ENCODE measurements at regions not wholly inside any gene's neighbourhood (a gene's known extent, or its start where the extent isn't known, plus 50 kb on each side); places are given as distances from the start of the nearest gene placed in this dataset.

GRCh38 chr3:189401196-189401595 lies 229.4 kb downstream of the TPRG1 start:
- 93 to 98% (median 94%) methylated on average over 2 of the region's 2 CpGs for WGBS, 5 donors
- intact Hi-C loops (cut with DNase I; ENCODE audit: low total_unique reads), result no loop called here
- no peak overlapping the region for H3K27ac ChIP-seq
- no peaks in the 10 kb centered on the region for H3K36me3 ChIP-seq
- TF ChIP-seq, protein P1, sequence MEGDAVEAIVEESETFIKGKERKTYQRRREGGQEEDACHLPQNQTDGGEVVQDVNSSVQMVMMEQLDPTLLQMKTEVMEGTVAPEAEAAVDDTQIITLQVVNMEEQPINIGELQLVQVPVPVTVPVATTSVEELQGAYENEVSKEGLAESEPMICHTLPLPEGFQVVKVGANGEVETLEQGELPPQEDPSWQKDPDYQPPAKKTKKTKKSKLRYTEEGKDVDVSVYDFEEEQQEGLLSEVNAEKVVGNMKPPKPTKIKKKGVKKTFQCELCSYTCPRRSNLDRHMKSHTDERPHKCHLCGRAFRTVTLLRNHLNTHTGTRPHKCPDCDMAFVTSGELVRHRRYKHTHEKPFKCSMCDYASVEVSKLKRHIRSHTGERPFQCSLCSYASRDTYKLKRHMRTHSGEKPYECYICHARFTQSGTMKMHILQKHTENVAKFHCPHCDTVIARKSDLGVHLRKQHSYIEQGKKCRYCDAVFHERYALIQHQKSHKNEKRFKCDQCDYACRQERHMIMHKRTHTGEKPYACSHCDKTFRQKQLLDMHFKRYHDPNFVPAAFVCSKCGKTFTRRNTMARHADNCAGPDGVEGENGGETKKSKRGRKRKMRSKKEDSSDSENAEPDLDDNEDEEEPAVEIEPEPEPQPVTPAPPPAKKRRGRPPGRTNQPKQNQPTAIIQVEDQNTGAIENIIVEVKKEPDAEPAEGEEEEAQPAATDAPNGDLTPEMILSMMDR (IDR thresholded peaks at IDR 0.05), result no peak
- TF ChIP-seq POLR2A (IDR thresholded peaks at IDR 0.05) (no peak), EP300 (IDR thresholded peaks at IDR 0.05) (no peak), POLR2AphosphoS5 (IDR thresholded peaks at IDR 0.05) (no peak)
- no peak for DNase-seq
- H3K9me3 ChIP-seq, result no peaks in the 10 kb centered on the region
- H3K4me3 ChIP-seq, result no peak overlapping the region
- H3K27me3 ChIP-seq, result no peaks in the 10 kb centered on the region
- H3K4me1 ChIP-seq, result no peaks in the 10 kb centered on the region

DNA sequence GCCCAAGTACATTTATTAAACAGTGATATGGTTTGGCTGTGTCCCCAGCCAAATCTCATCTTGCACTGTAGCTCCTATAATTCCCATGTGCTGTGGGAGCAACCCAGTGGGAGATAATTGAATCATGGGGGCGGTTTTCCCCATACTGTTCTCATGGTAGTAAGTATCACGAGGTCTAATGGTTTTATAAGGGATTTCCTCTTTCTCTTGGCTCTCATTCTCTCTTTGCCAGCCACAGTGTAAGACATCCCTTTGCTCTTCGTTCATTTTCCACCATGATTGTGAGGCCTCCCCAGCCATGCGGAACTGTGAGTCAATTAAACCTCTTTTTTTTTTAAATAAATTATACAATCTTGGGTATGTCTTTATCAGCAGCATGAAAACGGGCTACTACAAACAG lies 228.0 kb upstream of the TP63 start:
- no peaks in the 10 kb centered on the region for H3K27me3 ChIP-seq
- 75 to 81% (median 76%) methylated on average over 5 of the region's 5 CpGs for WGBS, 5 donors

DNA sequence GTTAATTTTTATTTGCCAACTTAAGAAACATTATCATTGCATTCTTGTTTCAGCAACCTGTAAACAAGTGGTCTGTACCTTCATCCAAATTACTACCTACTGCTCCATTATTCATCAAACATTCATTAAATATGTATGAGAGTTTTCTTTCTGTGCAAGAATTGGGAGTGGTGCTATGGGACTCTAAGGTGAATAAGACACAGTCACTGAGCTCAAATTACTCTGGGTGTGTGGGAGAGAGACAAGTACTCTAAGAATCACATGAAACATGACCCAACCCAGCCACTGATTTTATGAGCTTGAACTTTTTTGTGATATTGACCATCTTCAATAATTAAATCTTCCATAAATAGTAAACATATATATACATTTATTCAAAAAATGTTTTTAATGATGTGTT lies 227.2 kb upstream of the TP63 start:
- no peaks in the 10 kb centered on the region for H3K36me3 ChIP-seq
- H3K27ac ChIP-seq, result no peak overlapping the region
- H3K27me3 ChIP-seq, result no peaks in the 10 kb centered on the region
- intact Hi-C loops (cut with DNase I; ENCODE audit: low total_unique reads), result no loop called here
- no peaks in the 10 kb centered on the region for H3K4me1 ChIP-seq
- TF ChIP-seq EP300 (IDR thresholded peaks at IDR 0.05) (no peak), POLR2A (IDR thresholded peaks at IDR 0.05) (no peak), POLR2AphosphoS5 (IDR thresholded peaks at IDR 0.05) (no peak)
- TF ChIP-seq, protein P1 (IDR thresholded peaks at IDR 0.05), result no peak
- H3K9me3 ChIP-seq, result no peaks in the 10 kb centered on the region
- DNase-seq, result no peak
- H3K4me3 ChIP-seq, result no peak overlapping the region

More for the DNA sequence above, 228.0 kb upstream of the TP63 start:
- Histone ChIP-seq H3K36me3 (no peaks in the 10 kb centered on the region), H3K4me1 (no peaks in the 10 kb centered on the region), H3K27ac (no peak overlapping the region), H3K9me3 (no peaks in the 10 kb centered on the region), H3K4me3 (no peak overlapping the region)
- intact Hi-C loops (cut with DNase I; ENCODE audit: low total_unique reads), result no loop called here
- TF ChIP-seq POLR2A (IDR thresholded peaks at IDR 0.05), result no peak
- TF ChIP-seq, protein P1 (IDR thresholded peaks at IDR 0.05), result no peak
- no peak for TF ChIP-seq EP300 (IDR thresholded peaks at IDR 0.05)
- no peak for TF ChIP-seq POLR2AphosphoS5 (IDR thresholded peaks at IDR 0.05)
- DNase-seq, result no peak

DNA sequence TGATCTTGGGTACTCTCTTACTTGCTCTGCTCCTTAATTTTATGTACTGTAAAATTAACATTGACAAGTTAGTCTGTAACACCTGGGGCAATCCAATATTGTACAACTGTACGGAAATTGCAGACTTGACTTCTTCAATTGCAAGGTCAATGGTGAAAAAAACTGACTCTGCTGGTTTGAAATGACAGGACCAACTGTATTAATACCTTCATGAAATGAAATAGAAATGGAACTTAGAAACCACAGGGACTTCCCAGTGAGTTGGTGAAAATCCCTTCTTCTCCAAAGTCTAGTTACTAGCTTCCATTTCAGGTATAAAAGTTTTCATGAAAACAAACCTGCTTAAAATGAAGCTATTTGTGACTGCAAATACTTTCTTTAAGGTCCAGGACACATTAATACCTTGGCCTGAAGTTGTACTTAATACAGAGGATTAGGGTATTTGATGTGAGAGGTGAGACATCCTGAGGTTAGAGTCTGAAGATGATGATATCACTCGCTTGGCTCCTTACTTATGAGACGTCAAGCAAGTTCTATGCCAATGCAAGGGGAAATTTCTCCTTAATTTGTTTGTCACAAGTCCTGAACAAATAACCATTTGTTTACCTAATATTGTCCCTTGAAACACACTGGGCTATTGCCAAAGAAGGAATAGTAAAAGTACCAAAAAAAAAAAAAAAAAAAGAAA lies 226.2 kb upstream of the TP63 start:
- TF ChIP-seq, protein P1 (IDR thresholded peaks at IDR 0.05), result no peak
- no peak for TF ChIP-seq POLR2AphosphoS5 (IDR thresholded peaks at IDR 0.05)
- TF ChIP-seq POLR2A (IDR thresholded peaks at IDR 0.05), result no peak
- no peak for TF ChIP-seq EP300 (IDR thresholded peaks at IDR 0.05)
- Histone ChIP-seq H3K4me3 (no peak overlapping the region), H3K36me3 (no peaks in the 10 kb centered on the region), H3K27me3 (no peaks in the 10 kb centered on the region), H3K9me3 (no peaks in the 10 kb centered on the region), H3K4me1 (no peaks in the 10 kb centered on the region), H3K27ac (no peak overlapping the region)
- DNase-seq, result no peak
- 67 to 74% (median 71%) methylated on average over 3 of the region's 3 CpGs for WGBS, 5 donors
- intact Hi-C loops (cut with DNase I; ENCODE audit: low total_unique reads), result no loop called here
